Esophagus mucosa (tissue), 1 donor: ENCODE measurements at regions not wholly inside any gene's neighbourhood (a gene's known extent, or its start where the extent isn't known, plus 50 kb on each side); places are given as distances from the start of the nearest gene placed in this dataset.
"Not testable (repeated sequence)": the region's sequence is repeated elsewhere in the genome, so short reads cannot be mapped to it uniquely, and the experiment has no call there.

Experiments
- ATAC-seq: fragments of 200-7000 bp; cut with Tn5 transposase; one replicate; pipeline ENCODE4 v1.9.1; 2020
- donor health status: DM: yes; HTN: yes; CAD: no.

DNA sequence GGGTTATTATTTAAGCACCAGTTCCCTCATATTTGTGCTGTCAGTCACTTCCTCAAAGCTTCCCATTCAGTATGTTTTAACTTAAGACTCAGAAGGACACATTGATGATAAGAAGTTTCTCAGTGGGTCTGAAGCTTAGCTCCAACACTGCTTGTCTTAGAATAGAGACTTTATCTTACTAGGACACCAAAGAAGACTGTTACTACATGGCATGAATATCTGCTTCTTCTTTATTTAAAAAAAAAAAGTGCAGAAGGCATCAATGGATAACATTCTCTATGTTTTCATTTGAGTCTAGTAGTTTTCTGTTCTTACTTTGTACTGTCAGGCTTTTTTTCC is 404.2 kb downstream of the DAD1 start:
- ATAC-seq, result no peak

DNA sequence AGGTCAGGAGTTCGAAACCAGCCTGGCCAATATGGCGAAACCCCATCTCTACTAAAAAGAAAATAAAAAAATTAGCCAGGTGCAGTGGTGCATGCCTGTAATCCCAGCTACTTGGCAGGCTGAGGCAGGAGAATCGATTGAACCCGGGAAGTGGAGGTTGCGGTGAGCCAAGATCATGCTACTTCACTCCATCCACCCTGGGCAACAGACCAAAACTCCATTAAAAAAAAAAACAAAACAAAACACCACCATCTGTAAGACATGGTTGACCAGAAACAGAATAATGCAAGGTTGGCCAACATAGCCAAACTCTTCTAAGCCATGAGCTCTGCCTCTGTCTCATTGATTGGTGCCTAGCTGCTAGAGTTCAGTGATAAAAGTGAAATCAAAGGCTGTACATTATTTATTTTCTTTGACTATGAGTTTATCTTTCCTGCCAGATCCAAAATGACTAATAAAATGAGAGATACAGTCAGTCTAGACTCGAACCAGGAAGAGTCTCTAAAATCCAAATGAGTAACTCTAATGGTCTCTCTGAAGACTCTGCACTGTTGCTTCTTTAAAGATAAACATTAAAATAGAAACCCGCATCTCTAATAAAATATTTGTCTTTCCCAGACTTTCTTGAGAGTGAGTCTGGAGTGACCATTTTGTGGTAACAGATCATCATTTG is 404.7 kb downstream of the DAD1 start:
- ATAC-seq, result no peak

DNA sequence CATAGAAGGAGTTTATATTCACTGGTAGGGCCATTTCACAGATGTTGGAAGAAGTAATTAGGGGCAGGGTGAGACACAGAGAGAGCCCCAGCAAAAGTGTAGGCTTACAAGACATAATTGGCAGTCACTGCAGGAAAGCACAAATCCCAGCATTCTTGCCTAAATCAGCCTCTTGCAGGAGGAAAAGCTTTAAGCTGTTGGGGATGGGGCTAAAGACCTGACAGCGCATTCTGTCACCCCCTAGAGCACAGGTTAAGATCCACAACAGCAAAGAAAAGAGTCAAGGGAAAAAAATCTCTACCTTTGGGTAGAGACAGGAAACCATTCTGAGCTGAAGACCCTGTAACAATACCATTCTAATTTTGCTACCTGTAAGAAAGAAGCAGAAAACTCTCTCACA is 409.0 kb downstream of the DAD1 start:
- ATAC-seq, result no peak

DNA sequence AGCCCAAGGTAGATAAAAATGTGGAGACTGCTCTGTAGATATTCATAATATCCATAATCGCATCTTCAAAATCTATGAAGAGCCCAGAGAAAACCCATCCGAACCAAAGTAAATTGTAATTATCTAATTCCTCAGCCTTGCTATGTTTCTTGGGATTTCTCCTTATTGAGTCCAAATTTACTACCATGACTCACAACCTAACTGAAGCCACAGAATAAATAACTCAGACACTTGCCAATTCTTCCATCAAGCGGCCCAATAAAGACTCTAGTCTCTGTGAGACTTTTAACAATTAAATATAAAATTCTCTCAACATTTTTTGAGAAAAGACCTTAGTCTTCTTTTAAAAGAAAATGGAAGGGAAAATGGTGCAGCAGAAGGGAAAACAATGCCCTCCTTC is 409.8 kb downstream of the DAD1 start:
- ATAC-seq, result no peak

DNA sequence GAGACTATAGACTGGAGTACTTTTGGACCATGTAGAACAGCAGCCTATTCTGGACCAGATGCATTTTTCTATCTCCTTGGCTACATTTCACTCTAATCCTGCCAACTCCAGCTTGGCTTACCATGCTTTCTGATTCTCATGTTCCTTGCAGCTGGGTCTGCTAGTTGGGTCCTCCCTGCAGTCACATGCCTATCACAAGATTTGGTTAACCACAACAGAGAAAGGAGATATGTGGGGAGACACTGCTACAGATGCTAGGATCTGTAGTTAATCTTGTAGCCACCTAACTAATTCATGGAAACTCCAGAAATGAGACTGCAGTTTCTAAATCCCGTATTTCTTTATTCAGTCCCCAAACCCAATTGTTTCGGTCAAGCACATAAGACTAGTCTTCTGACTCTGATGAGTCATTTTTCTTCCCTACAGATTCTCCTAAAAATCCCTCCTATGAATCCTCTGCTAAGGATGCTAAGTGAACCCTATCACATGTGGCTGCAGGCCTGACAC is 410.6 kb downstream of the DAD1 start:
- ATAC-seq, result no peak

DNA sequence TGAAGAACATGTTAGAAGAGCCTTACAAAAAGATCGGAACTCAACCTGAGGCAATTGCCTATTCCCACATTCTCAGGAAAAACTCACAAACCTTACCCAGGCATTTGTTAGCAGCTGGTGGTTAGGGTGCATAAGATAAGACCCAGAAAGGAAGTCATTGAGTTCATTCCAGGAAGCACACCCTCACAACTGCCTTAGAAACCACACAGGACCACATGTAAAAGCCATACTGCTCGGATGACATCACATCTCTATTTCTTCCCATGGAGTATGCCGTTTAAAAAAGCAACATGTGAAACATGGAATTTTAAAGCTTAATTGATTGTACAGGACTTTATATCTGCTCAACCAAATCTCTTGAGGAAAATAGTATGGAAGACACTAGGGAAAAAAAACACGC is 411.2 kb downstream of the DAD1 start:
- ATAC-seq, result no peak

DNA sequence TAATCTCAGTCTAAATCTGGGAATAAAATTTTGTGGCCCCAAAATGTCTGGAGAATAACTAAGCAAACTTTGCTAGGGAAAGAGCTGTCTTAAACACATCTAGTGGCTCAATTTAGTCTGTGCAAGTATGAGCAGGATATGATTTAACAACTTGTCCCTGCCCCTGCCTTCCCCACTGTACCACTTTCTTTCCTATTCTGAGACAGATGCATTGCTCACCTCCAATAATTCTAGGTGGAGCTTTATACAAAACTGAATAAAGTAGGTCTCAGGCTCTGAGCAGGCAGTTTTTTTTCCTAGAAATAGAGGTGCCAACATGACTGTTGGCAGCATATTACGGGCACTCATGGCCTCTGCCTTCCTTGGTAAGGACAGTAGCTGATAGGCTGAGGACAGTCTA is 412.1 kb downstream of the DAD1 start:
- ATAC-seq, result no peak

DNA sequence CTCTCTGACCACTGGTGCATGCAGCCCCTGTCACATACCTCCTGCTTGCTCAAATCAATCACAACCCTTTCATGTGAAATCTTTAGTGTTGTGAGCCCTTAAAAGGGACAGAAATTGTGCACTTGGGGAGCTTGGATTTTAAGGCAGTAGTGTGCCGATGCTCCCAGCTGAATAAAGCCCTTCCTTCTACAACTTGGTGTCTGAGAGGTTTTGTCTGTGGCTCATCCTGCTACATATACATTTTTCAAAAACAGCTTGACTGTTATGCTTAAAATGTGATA is 413.8 kb downstream of the DAD1 start:
- not testable (repeated sequence) for ATAC-seq

DNA sequence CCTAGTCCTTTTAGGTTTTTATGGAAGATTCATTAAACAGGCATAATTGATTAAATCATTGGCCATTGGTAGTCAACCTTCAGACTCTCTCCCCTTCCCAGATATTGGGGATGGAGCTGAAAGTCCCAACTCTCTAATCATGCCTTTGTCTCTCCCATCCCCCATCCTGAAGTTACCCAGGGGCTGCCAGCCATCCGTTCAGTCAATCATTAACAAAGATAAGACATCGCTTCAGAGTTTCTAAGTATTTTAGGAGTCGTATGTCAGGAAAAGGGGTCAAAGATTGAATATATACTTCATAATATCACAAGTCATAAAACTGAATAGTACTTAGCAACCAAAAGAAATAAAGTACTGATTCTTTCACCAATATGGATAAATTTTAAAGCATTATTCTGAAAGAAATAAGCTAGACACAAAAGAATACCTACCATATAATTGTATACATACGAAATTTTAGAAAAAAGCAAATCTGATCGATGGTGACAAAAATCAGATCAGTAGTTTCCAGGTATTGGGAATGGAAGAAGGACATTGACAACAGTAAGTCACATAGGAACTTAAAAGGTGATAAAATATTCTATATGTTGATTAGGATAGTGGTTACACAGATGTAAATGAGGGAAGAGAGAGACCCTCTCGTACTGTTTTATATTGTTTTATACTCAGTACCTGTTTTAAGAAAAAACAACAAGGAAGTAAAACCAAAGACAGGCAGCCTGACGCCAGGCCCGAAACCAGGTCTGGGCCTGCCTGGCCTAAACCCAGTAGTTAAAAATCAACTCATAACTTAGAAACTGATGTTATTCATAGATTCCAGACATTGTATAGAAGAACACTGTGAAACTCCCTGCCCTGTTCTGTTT is 414.4 kb downstream of the DAD1 start:
- no peak for ATAC-seq

DNA sequence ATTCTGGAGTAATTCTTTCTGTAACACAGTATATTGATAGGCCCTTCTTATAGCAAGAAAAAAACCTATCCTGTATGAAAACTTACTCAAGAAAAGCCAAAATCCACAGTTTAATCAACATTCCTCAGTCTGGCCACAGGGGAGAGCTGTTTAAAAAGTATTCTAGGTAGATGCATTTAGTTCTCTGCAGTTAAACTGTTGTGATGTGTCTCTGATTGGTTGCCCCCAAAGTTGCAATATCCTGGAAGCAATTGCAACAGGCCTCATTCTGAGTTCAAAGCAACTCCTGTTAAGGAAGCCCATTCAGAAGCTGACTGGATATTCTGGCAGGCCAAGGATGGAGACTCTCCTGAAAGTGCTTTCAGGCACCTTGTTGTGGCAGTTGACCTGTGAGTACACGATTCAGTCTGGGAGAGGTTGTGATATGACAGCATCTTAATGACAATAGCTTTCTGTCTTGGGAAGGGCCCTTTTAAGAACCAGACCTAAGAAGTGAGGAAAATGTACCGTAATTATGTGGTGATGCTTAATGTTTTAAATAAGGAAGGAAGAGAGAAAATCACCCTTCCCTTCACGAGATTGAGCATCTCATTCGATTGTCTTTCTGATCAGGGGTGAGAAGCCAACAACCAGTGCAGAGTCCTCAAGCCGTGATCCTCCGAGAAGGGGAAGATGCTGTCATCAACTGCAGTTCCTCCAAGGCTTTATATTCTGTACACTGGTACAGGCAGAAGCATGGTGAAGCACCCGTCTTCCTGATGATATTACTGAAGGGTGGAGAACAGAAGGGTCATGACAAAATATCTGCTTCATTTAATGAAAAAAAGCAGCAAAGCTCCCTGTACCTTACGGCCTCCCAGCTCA is 420.7 kb downstream of the DAD1 start:
- ATAC-seq, result no peak

DNA sequence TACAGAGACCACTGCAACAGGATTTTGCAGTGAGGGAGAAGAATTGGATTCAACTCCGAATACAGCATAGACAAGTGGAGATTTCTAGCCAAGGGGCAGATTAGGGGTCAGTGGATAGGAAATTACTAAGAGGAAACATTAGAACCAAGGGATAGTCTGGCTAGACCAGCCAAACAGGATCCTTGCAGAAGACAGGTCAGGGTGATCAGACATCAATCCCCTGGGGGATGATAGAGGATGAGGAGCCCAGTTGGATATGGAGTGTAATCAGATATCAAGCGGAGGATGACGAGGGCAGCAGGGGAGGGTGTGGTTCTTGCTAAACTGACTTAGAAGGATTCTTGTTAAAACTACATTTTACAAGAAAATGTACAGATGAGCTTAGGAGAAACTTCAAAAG is 424.4 kb downstream of the DAD1 start:
- ATAC-seq, result no peak

DNA sequence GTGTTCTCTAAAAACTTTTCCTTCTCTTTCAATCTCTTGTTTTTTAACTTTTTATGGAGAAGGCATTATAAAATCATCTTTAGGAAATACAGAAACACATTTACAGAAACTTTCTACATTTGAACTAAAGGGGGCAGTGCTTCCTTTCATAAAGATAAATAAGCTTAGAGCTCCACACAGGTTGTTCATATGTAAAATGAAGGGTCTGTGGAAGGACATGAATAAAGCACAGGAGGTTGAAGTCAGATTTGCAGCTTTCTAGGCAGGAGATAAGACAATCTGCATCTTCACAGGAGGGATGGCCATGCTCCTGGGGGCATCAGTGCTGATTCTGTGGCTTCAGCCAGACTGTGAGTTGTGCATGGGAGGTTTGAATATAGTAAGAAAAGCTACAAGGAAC is 426.0 kb downstream of the DAD1 start:
- ATAC-seq, result no peak

DNA sequence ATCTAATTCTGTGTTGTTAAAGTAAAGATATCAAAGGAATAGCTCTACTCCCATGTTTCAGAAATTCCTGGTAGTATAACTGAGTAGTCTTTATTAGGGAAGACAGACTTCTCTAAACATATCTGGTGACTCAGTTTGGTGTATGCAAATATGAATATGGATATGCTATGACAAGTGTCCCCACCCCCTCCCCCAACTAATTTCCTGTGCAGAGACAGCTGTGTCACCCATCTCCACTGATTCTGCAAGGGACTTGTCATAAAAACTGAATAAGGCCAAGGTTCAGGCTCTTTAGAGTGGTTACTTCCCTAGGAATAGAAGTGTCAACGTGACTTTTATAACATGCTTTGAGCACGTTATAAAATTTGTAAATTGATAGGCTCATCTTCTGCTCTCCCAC is 429.1 kb downstream of the DAD1 start:
- ATAC-seq, result no peak

DNA sequence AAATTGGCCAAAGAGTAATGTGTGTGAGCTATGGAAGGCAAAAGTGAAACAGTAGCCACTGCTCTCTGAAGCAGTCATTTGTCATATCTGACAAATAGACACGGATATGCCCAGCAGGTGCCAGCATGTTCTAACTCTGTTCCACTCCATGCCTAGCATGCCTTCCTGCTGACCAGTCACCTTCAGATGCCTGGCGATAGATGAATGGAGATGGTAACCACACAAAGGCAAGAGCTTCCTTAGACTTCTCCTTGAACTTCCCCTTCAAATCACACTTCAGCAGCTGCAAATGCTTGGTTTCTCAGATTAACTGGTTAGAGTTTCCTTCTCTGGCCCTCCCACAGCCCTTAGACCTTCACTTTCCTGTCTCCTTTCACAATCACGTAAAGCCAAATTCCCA is 429.9 kb downstream of the DAD1 start:
- peak; percentile 95 for ATAC-seq

DNA sequence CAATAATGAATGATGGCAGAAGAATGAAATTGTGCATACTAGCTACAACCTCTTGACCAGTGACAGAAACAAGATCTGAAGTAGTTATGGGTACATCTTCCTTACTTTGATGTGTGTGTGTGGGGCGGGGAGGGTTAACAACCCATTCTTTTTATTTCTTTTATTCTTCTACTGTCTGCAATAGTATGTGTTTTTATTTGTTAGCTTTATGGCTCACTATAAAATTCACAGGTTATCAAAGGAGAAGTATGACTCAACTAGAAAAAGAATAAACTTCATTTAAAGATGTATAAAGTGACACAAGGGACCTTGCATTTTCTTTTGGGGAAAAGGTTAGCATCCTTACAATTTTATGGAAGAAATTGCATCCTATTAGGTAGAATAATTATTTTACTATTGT is 430.5 kb downstream of the DAD1 start:
- ATAC-seq, result no peak

DNA sequence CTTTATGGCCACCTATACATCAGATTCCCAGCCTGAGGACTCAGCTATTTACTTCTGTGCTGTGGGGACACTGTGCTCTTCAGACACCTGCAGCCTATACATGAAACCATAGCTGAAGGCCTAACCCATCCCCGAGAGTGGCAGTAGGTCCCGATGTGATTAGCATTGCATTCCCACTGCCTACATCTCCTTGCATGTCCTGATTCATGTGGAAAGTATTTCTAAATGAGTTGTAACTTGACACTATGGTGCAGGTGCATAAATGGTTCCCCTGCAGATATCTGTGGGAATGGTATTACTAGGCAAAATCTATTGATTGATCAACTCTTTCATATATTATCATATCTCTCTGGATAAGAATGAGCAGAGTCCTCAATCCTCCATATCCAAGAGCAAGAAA is 433.5 kb downstream of the DAD1 start:
- no peak for ATAC-seq

DNA sequence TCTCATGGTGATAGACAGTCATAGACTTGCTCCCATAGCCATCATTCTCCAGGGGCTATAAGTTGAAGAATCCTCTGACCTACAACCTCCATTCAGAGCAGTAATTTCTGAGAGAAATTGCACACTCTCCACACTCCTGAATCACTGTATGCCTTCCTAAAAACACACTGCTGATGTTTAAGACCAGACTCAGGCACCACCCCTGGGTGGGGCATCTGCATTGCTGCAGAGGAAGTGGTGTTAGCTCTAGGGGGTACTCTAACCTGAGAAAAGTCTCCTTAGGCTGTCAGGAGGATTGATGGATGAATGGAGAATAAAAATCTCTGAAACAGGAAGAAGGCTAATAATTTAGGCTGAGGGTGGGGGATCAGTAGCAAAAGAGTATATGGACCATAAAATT is 436.1 kb downstream of the DAD1 start:
- ATAC-seq, result no peak

DNA sequence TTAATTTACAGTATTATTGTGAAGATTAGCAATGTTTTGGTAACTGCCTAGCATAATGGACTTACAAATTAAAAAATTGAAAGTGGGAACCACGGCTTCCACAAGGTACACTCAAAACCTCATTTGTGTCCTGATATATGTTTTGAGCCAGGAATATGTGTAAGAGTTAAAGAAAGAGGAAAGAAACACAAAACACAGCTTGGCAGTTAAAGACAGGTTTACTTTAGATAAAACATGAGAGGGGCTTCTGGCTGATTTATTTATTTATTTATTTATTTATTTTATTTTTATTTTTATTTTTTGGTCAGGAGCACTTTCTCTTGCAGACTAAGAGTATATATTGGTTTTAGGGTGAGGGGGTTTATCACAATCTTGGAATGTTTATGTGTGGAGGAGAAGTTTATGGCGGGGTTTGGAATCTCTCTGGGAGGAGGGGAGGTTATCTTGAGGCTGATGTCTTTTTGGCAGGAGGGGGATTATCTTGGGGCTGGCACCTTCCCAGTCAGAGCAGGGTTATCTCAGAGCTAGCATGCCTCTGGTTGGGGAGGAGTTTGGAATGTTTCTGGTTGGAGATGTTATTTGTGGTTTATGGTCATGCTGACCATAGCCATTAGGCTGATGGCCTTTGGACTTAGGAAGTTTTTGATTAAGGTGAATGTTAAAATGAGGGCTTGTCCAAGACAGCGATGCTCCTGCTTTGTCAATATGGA is 436.7 kb downstream of the DAD1 start:
- no peak for ATAC-seq

DNA sequence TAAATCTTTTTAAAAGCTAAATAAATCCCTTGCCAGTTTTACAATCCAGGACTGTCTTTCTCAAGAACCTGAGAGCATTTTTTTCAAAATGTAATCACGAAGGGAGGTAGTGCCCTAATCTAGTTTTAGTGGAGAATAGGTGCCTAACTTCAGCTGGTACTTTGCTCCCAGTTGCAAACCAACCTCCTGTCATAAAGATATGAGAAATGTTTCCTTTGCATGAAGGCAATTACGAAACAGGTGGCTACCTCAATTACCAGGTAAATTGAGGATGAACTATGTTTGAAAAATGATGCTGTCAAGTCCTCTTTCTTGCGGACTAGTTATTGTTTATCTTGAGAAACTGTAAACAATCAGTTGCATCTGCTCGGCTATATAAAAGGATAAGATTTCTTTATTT is 437.9 kb downstream of the DAD1 start:
- no peak for ATAC-seq

DNA sequence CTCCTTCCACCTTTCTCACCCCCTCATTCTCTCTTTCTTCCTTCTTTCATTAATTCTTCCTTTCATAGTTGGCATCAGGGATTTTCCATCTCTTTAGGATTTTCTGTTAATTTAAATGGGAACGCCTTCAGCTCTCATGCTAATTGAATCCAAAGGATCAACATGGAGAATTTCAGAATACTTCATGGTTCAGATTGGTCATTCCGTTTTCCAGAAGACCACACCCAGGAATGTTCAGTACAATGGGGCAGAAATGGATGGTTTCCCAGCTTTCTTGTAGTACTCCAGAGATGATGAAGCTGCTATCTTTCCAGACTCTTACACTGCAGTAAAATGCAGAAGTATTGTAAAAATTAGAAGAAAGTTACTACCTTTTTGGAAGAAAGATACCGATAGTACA is 440.0 kb downstream of the DAD1 start:
- no peak for ATAC-seq

DNA sequence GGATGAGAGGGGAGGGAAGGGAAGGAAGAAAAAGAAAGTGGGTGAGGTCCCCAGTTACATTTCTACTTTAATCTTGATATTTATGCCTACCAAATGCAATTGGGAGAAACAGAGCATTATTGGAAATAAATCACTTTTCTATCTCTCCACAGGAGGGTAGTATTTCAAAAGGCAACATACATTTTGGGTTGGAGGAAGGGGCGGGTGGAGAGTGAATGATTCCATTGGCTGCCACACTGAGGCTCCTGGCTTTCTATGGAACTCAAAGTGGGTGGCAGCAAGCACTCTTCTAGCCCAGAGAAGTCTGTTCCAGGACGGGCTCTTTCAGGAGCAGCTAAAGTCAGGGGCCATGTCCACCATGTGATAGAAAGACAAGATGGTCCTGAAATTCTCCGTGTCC is 441.3 kb downstream of the DAD1 start:
- no peak for ATAC-seq

DNA sequence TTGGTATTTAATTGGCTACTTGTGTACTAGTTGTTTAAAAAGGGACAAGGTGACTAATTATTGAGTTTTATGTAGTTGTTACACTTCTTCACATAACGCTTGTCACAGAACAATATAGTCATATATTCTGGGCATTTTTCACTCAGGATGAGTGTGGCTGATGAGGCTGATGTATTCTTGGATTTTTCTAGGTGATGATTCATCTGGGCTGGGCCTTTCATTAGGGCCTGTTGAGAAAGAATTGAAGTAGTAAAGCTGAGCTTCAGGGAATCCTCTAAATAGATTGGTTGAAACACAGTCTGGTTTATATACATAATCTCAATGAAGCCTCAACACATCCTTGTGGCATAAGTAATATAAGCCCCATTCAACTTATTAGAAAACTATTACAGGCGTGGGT is 445.7 kb downstream of the DAD1 start:
- ATAC-seq, result peak; percentile 84

DNA sequence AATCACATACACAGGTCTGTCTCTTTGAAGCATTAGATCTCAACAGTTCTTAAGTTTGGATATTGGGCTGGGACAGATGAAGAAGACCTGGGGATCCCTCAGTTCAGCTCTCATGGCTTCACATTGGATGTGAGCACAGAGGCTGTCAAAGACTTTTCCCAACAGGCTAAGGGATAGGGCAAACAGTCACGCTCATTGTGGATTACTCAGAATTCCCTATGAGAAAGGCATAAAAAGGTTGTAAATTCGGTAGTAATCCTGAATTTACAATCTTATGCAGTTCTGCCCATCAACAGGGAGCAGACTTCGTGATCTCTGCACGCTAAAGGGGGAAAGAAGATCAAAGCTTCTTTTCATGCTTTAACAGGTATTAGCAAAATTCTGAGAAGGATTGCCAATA is 448.4 kb downstream of the DAD1 start:
- ATAC-seq, result no peak
